Aorta (tissue), 5 donors: ENCODE measurements at regions not wholly inside any gene's neighbourhood (a gene's known extent, or its start where the extent isn't known, plus 50 kb on each side); places are given as distances from the start of the nearest gene placed in this dataset.

Source experiments
- ATAC-seq: fragments of 200-7000 bp; cut with Tn5 transposase; one replicate; pipeline ENCODE4 v1.9.1; 2022; ENCODE audit warnings: moderate library complexity; ENCODE audit not compliant: low FRiP score
- DNase-seq, 2 donors: peaks; one replicate each; pipeline ENCODE4 v3.0.0-alpha.2; 2020
- H3K27ac ChIP-seq, 2 donors: one replicate each; pipeline ENCODE4 v1.5.1; 2013; ENCODE audit warnings: low read length in 2 of 2, mild to moderate bottlenecking in 2 of 2, moderate library complexity in 2 of 2, control low read depth in 1 of 2, inconsistent platforms in 1 of 2, low read depth in 1 of 2
- H3K27me3 ChIP-seq, 2 donors: one replicate each; pipeline ENCODE4 v1.6.1; 2013; ENCODE audit warnings: control low read depth in 1 of 2, low read length in 1 of 2, mild to moderate bottlenecking in 1 of 2, moderate library complexity in 1 of 2; ENCODE audit not compliant: insufficient read depth in 2 of 2, control insufficient read depth in 1 of 2
- H3K36me3 ChIP-seq, 2 donors: one replicate each; pipeline ENCODE4 v1.6.1; 2013; ENCODE audit warnings: control low read depth in 1 of 2, low read length in 1 of 2, mild to moderate bottlenecking in 1 of 2; ENCODE audit not compliant: insufficient read depth in 2 of 2, control insufficient read depth in 1 of 2
- H3K4me1 ChIP-seq, 2 donors: one replicate each; pipeline ENCODE4 v1.6.1; 2013; ENCODE audit warnings: low read length in 2 of 2, control low read depth in 1 of 2, mild to moderate bottlenecking in 1 of 2, moderate library complexity in 1 of 2; ENCODE audit not compliant: insufficient read depth in 2 of 2, control insufficient read depth in 1 of 2
- H3K4me3 ChIP-seq, 2 donors: one replicate each; pipeline ENCODE4 v1.5.1; 2013; ENCODE audit warnings: low read length in 2 of 2, control low read depth in 1 of 2, mild to moderate bottlenecking in 1 of 2
- H3K9me3 ChIP-seq: one replicate; pipeline ENCODE4 v1.6.1; 2013; ENCODE audit warnings: mild to moderate bottlenecking, low read length; ENCODE audit not compliant: control insufficient read depth
- WGBS, 2 donors: extraction: QIAGEN DNeasy Blood & Tissue Kit; methylation state at CpG; one replicate each; pipeline ENCODE4 v1.1.7; 2013; 5-methylcytosine and 5-hydroxymethylcytosine counted together
- intact Hi-C, 2 donors: fragments of 100-400 bp; cut with DNase I; formaldehyde crosslinking; loops; one replicate each; pipeline versions ENCODE4 v1.14.2 to v1.15.0; 2022
- donor health status: healthy with polysubstance abuse.
- donor health status: Bipolar disorder and iron deficiency.
- donor health status: DM: no; HTN: no; CAD: no.
- donor health status: DM: no; HTN: no; CAD: no.
- donor health status: DM: yes; HTN: yes; CAD: no.

DNA sequence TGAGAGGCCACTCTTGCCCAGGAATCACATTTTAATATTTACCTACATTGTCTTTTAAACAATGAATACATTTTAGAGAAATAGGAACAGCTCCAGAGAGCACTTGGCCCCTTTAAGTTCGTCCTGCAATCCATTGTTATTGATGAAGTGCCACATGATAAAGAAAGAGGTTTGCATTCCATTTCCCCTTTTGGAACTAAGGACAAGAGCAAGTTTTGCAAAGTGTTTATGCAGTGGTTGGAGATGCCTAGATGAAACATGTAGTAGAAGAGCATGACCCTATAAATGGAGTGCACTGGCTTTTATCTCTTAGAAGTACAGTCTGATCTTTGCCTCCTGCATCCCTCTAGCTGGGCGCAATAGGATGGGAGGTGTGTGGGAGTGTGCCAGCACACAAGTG, 118.7 kb upstream of the CNTNAP5 start:
- ATAC-seq: no peak
- intact Hi-C loops: no loop called here
- no peaks in the 10 kb centered on the region for H3K4me1 ChIP-seq
- 47 to 51% methylated on average over 2 of the region's 2 CpGs for WGBS, 2 donors
- no peaks in the 10 kb centered on the region for H3K9me3 ChIP-seq
- H3K27me3 ChIP-seq: no peaks in the 10 kb centered on the region
- no peak for DNase-seq
- no peak overlapping the region for H3K27ac ChIP-seq
- H3K4me3 ChIP-seq: no peak overlapping the region
- no peaks in the 10 kb centered on the region for H3K36me3 ChIP-seq

GRCh38 chr2:123908522-123908921, 116.6 kb upstream of the CNTNAP5 start:
- H3K27ac ChIP-seq: no peak overlapping the region
- intact Hi-C loops: no loop called here
- 66 to 68% methylated on average over 2 of the region's 2 CpGs for WGBS, 2 donors

GRCh38 chr2:123912171-123912570, 112.9 kb upstream of the CNTNAP5 start:
- no peak for ATAC-seq
- no peak for DNase-seq
- WGBS, 2 donors: 77 to 79% methylated on average over 4 of the region's 4 CpGs
- no peaks in the 10 kb centered on the region for H3K36me3 ChIP-seq
- intact Hi-C loops: no loop called here
- no peaks in the 10 kb centered on the region for H3K27me3 ChIP-seq
- H3K4me3 ChIP-seq: no peak overlapping the region
- no peaks in the 10 kb centered on the region for H3K9me3 ChIP-seq
- H3K27ac ChIP-seq: no peak overlapping the region
- H3K4me1 ChIP-seq: no peaks in the 10 kb centered on the region

More at GRCh38 chr2:123908522-123908921, 116.6 kb upstream of the CNTNAP5 start:
- DNase-seq: no peak
- H3K9me3 ChIP-seq: no peaks in the 10 kb centered on the region
- no peaks in the 10 kb centered on the region for H3K36me3 ChIP-seq
- no peaks in the 10 kb centered on the region for H3K27me3 ChIP-seq
- ATAC-seq: no peak
- H3K4me3 ChIP-seq: no peak overlapping the region
- no peaks in the 10 kb centered on the region for H3K4me1 ChIP-seq

DNA sequence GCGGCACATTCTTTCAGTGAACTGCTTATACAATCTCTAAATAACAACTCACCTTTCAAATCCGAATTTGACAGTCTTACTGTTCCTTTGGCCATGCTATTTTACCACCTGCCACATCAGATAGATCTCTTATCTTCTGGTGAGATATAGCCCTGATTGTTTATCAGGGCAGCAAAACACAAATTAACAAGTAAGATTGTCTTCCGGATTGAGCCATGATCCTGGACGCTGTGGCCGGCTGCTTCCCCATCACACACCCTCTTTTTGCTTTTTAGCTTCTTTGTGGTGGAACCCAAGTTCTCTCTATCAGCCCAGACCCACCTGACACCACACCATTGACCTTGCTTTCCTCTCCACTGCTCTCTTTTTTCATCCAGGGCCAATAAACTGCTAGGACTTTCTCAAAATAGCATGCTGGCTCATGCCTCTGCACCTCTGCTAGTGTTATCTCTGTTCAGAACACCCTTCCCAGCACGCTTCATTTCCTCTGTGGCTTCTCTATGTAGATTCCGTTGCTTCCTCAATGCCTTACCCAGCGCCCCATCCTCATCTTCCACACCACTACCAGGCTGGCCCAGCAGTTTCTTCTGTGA, 111.8 kb upstream of the CNTNAP5 start:
- no peaks in the 10 kb centered on the region for H3K9me3 ChIP-seq
- WGBS, 2 donors: 74 to 75% methylated on average over 8 of the region's 8 CpGs
- no peaks in the 10 kb centered on the region for H3K27me3 ChIP-seq
- DNase-seq (no peak), ATAC-seq (no peak)
- intact Hi-C loops: no loop called here
- H3K36me3 ChIP-seq: no peaks in the 10 kb centered on the region
- no peak overlapping the region for H3K27ac ChIP-seq
- no peaks in the 10 kb centered on the region for H3K4me1 ChIP-seq
- no peak overlapping the region for H3K4me3 ChIP-seq

GRCh38 chr2:123915380-123915779, 109.7 kb upstream of the CNTNAP5 start:
- WGBS, 2 donors: 17 to 29% methylated on average over 2 of the region's 2 CpGs
- Histone ChIP-seq H3K9me3 (no peaks in the 10 kb centered on the region), H3K27me3 (no peaks in the 10 kb centered on the region), H3K27ac (no peak overlapping the region), H3K36me3 (no peaks in the 10 kb centered on the region), H3K4me3 (no peak overlapping the region), H3K4me1 (no peaks in the 10 kb centered on the region)
- intact Hi-C loops: no loop called here
- DNase-seq (no peak), ATAC-seq (no peak)

DNA sequence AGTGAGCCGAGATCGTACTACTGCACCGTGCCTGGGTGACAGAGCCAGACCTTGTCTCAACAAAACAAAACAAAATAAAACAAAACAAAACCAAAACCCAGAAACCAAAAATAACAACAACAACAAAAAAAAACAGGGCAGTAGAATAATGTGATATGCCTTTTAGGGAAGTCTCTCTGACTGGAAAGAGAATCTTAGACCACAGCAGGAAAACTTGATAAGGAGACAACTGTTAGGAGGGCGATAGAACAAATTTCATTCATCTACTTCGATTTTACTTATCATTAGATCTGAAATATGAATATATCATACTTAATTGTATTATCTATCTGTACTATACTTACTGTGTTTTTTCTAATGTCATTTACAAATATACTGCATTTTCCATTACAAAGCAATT, 109.0 kb upstream of the CNTNAP5 start:
- no peaks in the 10 kb centered on the region for H3K4me1 ChIP-seq
- no peak overlapping the region for H3K27ac ChIP-seq
- no peaks in the 10 kb centered on the region for H3K36me3 ChIP-seq
- H3K27me3 ChIP-seq: no peaks in the 10 kb centered on the region
- intact Hi-C loops: no loop called here
- H3K4me3 ChIP-seq: no peak overlapping the region
- WGBS, 2 donors: 91 to 93% methylated on average over 5 of the region's 5 CpGs
- ATAC-seq (no peak), DNase-seq (no peak)
- H3K9me3 ChIP-seq: no peaks in the 10 kb centered on the region

GRCh38 chr2:123916531-123916930, 108.6 kb upstream of the CNTNAP5 start:
- Histone ChIP-seq H3K27me3 (no peaks in the 10 kb centered on the region), H3K36me3 (no peaks in the 10 kb centered on the region), H3K4me1 (no peaks in the 10 kb centered on the region), H3K9me3 (no peaks in the 10 kb centered on the region), H3K4me3 (no peak overlapping the region), H3K27ac (no peak overlapping the region)
- intact Hi-C loops: no loop called here
- 0 to 9% methylated on average over 1 of the region's 1 CpG for WGBS, 2 donors
- no peak for DNase-seq
- no peak for ATAC-seq

DNA sequence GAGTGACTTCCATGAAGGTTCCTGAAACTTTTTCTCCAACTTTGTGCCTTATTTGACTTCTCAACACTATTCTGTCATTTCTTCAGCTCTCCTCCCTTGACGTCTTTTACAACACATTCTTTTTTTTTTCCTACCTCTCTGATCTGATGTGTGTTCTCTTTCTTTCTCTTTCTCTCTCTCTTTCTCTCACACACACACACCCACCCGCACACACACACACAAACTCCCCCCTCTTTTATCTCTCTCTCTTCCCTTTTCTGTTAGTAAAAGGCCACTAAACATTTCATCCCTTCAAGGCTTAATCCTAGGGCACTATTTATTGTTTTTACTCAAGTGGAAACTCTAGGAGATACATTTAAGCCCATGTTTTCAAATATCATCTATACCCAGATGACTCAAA, 107.8 kb upstream of the CNTNAP5 start:
- no peak overlapping the region for H3K4me3 ChIP-seq
- intact Hi-C loops: no loop called here
- ATAC-seq (no peak), DNase-seq (no peak)
- no peaks in the 10 kb centered on the region for H3K36me3 ChIP-seq
- H3K9me3 ChIP-seq: no peaks in the 10 kb centered on the region
- 53 to 54% methylated on average over 2 of the region's 2 CpGs for WGBS, 2 donors
- H3K27me3 ChIP-seq: no peaks in the 10 kb centered on the region
- H3K4me1 ChIP-seq: no peaks in the 10 kb centered on the region
- H3K27ac ChIP-seq: no peak overlapping the region

DNA sequence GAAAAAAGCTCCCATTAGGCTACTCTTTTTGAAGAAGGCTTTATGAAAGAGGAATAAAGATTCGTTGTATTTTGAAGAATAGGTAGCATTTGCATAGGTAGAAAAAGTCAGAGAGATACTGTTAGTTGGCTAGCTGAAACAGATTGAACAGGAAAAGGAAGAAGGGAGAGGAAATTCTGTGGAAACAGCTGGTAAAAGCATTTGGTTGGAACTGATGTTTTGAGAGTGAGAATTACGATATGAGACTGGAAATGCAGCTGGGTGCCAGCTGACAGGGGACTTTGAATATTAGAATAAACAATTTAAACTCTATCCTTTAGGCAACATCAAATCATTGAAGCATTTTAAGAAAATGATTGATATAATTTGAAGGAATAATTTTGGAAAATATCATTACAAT, 96.7 kb upstream of the CNTNAP5 start:
- WGBS, 2 donors: 39 to 43% methylated on average over 2 of the region's 2 CpGs
- Histone ChIP-seq H3K4me1 (no peaks in the 10 kb centered on the region), H3K36me3 (no peaks in the 10 kb centered on the region), H3K27me3 (no peaks in the 10 kb centered on the region), H3K9me3 (peaks cover 1% of the 10 kb centered on the region), H3K4me3 (no peak overlapping the region), H3K27ac (no peak overlapping the region)
- no peak for DNase-seq
- intact Hi-C loops: no loop called here
- ATAC-seq: no peak
